Hepatocyte (in vitro differentiated cells): ENCODE measurements at regions not wholly inside any gene's neighbourhood (a gene's known extent, or its start where the extent isn't known, plus 50 kb on each side); places are given as distances from the start of the nearest gene placed in this dataset.

Experiments used
- EZH2 ChIP-seq: fragments of 200-600 bp; sonication (generic); IDR thresholded peaks from 2 replicates; pipeline ENCODE4 v1.6.1; 2016; ENCODE audit warnings: antibody characterized with exemption, mild to moderate bottlenecking, borderline replicate concordance
- TF ChIP-seq, protein P1 (sequence below): fragments of 200-600 bp; sonication (generic); IDR thresholded peaks from 2 replicates; pipeline ENCODE4 v1.5.1; 2016; ENCODE audit warnings: antibody characterized with exemption, mild to moderate bottlenecking; ENCODE audit not compliant: poor library complexity

DNA sequence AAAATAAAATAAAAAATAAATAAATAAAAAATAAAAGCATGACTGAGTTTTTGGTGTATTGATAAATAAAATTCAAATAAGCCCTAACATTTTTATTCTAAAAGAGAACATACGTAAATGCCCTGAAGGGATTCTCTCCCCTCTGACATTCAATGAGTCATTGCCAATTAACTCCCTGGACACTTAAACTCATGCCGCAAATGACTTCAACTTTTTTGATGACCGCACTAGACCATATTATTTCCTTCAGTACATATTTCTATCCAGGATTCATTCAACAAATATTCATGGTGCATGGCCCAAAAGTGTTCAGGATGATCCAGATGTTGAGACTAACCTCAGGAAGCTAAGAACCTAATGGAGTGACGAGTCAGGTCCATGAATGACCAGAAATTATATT, 195.9 kb upstream of the LRRN1 start:
- TF ChIP-seq, protein P1, sequence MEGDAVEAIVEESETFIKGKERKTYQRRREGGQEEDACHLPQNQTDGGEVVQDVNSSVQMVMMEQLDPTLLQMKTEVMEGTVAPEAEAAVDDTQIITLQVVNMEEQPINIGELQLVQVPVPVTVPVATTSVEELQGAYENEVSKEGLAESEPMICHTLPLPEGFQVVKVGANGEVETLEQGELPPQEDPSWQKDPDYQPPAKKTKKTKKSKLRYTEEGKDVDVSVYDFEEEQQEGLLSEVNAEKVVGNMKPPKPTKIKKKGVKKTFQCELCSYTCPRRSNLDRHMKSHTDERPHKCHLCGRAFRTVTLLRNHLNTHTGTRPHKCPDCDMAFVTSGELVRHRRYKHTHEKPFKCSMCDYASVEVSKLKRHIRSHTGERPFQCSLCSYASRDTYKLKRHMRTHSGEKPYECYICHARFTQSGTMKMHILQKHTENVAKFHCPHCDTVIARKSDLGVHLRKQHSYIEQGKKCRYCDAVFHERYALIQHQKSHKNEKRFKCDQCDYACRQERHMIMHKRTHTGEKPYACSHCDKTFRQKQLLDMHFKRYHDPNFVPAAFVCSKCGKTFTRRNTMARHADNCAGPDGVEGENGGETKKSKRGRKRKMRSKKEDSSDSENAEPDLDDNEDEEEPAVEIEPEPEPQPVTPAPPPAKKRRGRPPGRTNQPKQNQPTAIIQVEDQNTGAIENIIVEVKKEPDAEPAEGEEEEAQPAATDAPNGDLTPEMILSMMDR = no peak
- no peak for TF ChIP-seq EZH2
